SK-N-SH (cell line): ENCODE measurements at regions not wholly inside any gene's neighbourhood (a gene's known extent, or its start where the extent isn't known, plus 50 kb on each side); places are given as distances from the start of the nearest gene placed in this dataset.

ENCODE experiments used
- CTCF ChIA-PET: fragments of 300-600, 350-600 bp; formaldehyde crosslinking; extraction: SDS; loops from one replicate; lab custom pipeline; 2021; lab: Yijun Ruan, JAX
- POLR2A ChIA-PET: fragments of 350-600 bp; sonication (Branson Sonifier 250); formaldehyde crosslinking; extraction: SDS; loops from one replicate; lab custom pipeline; 2020; ENCODE audit warnings: antibody characterized with exemption, inconsistent platforms; lab: Yijun Ruan, JAX
- DNase-seq: peaks from one replicate; pipeline ENCODE4 v3.0.0; 2012
- H2AFZ ChIP-seq: fragments of 200-600 bp; sonication (generic); 2 replicates; pipeline ENCODE4 v1.8.1; 2016; ENCODE audit warnings: antibody characterized with exemption, mild to moderate bottlenecking, low read depth
- H3F3A ChIP-seq: fragments of 200-600 bp; sonication (generic); replicated peaks from 2 replicates; pipeline ENCODE3; 2016; ENCODE audit warnings: antibody characterized with exemption, mild to moderate bottlenecking; ENCODE audit not compliant: insufficient read depth
- H3K27ac ChIP-seq, 2 experiments: fragments of 200-500 bp in 1 of 2; fragments of 200-600 bp in 1 of 2; sonication (Bioruptor generic) in 1 of 2; sonication (generic), shearing (Covaris generic) in 1 of 2; 2 replicates each; pipeline versions ENCODE4 v1.5.1 to v1.6.1; 2014 to 2016; ENCODE audit warnings: low read depth in 2 of 2, inconsistent platforms in 1 of 2, low read length in 1 of 2, mild to moderate bottlenecking in 1 of 2, mixed read lengths in 1 of 2
- H3K27me3 ChIP-seq: fragments of 200-600 bp; sonication (generic), shearing (Covaris generic); 2 replicates; pipeline ENCODE4 v1.6.1; 2016; ENCODE audit warnings: mixed run types; ENCODE audit not compliant: insufficient read depth
- H3K36me3 ChIP-seq, 2 experiments: fragments of 200-500 bp in 1 of 2; fragments of 200-600 bp in 1 of 2; sonication (Bioruptor generic) in 1 of 2; sonication (generic) in 1 of 2; replicated peaks in 1 of 2; 2 replicates each; pipeline versions ENCODE3 to v1.5.1; 2014 to 2016; ENCODE audit warnings: low read length in 1 of 2, mild to moderate bottlenecking in 1 of 2; ENCODE audit not compliant: insufficient read depth in 2 of 2, control insufficient read depth in 1 of 2
- H3K4me1 ChIP-seq, 2 experiments: fragments of 200-500 bp in 1 of 2; fragments of 200-600 bp in 1 of 2; sonication (Bioruptor generic) in 1 of 2; sonication (generic), shearing (Covaris generic) in 1 of 2; 2 replicates each; pipeline versions ENCODE4 v1.5.1 to v1.6.1; 2014 to 2016; ENCODE audit warnings: low read depth in 1 of 2, low read length in 1 of 2, mixed run types in 1 of 2; ENCODE audit not compliant: insufficient read depth in 2 of 2, control insufficient read depth in 1 of 2
- H3K4me2 ChIP-seq: fragments of 200-600 bp; sonication (generic), shearing (Covaris generic); 2 replicates; pipeline ENCODE4 v1.6.1; 2017; ENCODE audit warnings: mixed run types
- H3K4me3 ChIP-seq, 2 experiments: fragments of 200-500 bp in 1 of 2; fragments of 200-600 bp in 1 of 2; sonication (Bioruptor generic) in 1 of 2; sonication (generic), shearing (Covaris generic) in 1 of 2; 2 replicates each; pipeline versions ENCODE4 v1.5.1 to v1.8.1; 2014 to 2016; ENCODE audit warnings: low read depth in 2 of 2, inconsistent platforms in 1 of 2, low read length in 1 of 2, mild to moderate bottlenecking in 1 of 2, mixed read lengths in 1 of 2, moderate library complexity in 1 of 2
- H3K79me2 ChIP-seq: fragments of 200-600 bp; sonication (generic); 2 replicates; pipeline ENCODE4 v1.8.1; 2017; ENCODE audit warnings: mild to moderate bottlenecking; ENCODE audit not compliant: insufficient read depth
- H3K9ac ChIP-seq: fragments of 200-600 bp; sonication (generic); 2 replicates; pipeline ENCODE4 v1.6.1; 2017; ENCODE audit warnings: mixed run types
- H3K9me2 ChIP-seq: fragments of 200-600 bp; sonication (generic); 2 replicates; pipeline ENCODE4 v1.6.1; 2017; ENCODE audit warnings: mixed run types
- H3K9me3 ChIP-seq: fragments of 200-600 bp; sonication (generic); 2 replicates; pipeline ENCODE4 v1.6.1; 2017; ENCODE audit warnings: mixed run types, mild to moderate bottlenecking, moderate library complexity
- H4K20me1 ChIP-seq: fragments of 200-600 bp; sonication (generic); 2 replicates; pipeline ENCODE4 v1.6.1; 2017; ENCODE audit warnings: mild to moderate bottlenecking, mixed run types; ENCODE audit not compliant: insufficient read depth
- EZH2phosphoT487 ChIP-seq: fragments of 200-600 bp; sonication (generic); IDR thresholded peaks from 2 replicates; pipeline ENCODE4 v1.6.1; 2017; ENCODE audit warnings: low read depth, mixed run types, mild to moderate bottlenecking, antibody characterized with exemption, moderate library complexity, borderline replicate concordance
- FOSL2 ChIP-seq: IDR thresholded peaks from 2 replicates; pipeline ENCODE4 v1.4.0; 2012; ENCODE audit warnings: low read depth, mild to moderate bottlenecking, moderate library complexity, borderline replicate concordance
- FOXM1 ChIP-seq: IDR thresholded peaks from 2 replicates; pipeline ENCODE4 v1.4.0; 2012; ENCODE audit warnings: low read depth, mild to moderate bottlenecking
- JUND ChIP-seq: IDR thresholded peaks from 2 replicates; pipeline ENCODE4 v1.4.0; 2012
- NRF1 ChIP-seq: IDR thresholded peaks from 2 replicates; pipeline ENCODE4 v1.6.1; 2012; ENCODE audit warnings: low read depth, mild to moderate bottlenecking, low read length
- RAD21 ChIP-seq: IDR thresholded peaks from 2 replicates; pipeline ENCODE4 v1.6.1; 2012; ENCODE audit warnings: mild to moderate bottlenecking, low read length
- RCOR1 ChIP-seq: fragments of 150-350 bp; IDR thresholded peaks from 2 replicates; pipeline ENCODE4 v1.6.1; 2017; ENCODE audit warnings: antibody characterized with exemption, low read length
- RFX5 ChIP-seq: IDR thresholded peaks from 2 replicates; pipeline ENCODE4 v1.6.1; 2012; ENCODE audit warnings: mild to moderate bottlenecking, improper control_type of control experiment, low read length
- TAF1 ChIP-seq: IDR thresholded peaks from 2 replicates; pipeline ENCODE4 v1.6.1; 2012; ENCODE audit warnings: low read depth, mild to moderate bottlenecking, low read length, moderate library complexity, borderline replicate concordance
- TEAD4 ChIP-seq: IDR thresholded peaks from 2 replicates; pipeline ENCODE4 v1.4.0; 2012; ENCODE audit warnings: mild to moderate bottlenecking, borderline replicate concordance; ENCODE audit not compliant: insufficient read depth
- WGBS: methylation state at CpG from one replicate; pipeline ENCODE4 v1.1.6; 2017; ENCODE audit warnings: low lambda C conversion rate; 5-methylcytosine and 5-hydroxymethylcytosine counted together
- TF ChIP-seq, protein P1 (sequence below): IDR thresholded peaks from 2 replicates; pipeline ENCODE4 v1.4.0; 2012; ENCODE audit warnings: low read depth, borderline replicate concordance
- TF ChIP-seq, protein P2 (sequence below): fragments of 200-600 bp; sonication (generic); IDR thresholded peaks from 2 replicates; pipeline ENCODE4 v1.6.1; 2017; ENCODE audit warnings: antibody characterized with exemption, mild to moderate bottlenecking, moderate library complexity
- TF ChIP-seq, protein P3 (sequence below): IDR thresholded peaks from 2 replicates; pipeline ENCODE4 v1.6.1; 2012; ENCODE audit warnings: mild to moderate bottlenecking, low read depth, low read length, moderate library complexity

DNA sequence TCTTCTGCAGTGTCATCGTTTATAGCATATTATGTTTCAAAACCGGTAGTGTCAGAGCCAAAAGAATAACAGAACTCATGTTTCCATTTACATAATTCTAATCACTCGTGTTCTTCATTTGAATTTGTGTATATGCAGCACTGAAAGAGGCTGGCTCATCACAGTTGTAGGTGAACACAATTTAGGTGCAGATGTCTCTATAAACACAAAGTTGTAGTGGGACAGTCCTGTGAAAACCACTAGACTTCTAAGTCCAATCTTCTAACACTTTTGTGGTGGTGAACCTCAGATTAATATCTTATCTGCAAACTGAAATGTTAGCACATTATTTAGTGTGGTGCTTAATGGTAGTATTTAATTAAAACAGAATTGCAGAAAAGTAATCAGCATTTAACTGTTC, 872.4 kb downstream of the C4orf33 start:
- Histone ChIP-seq H3K9me2 (no peaks in the 10 kb centered on the region), H3K79me2 (no peaks in the 10 kb centered on the region), H3K36me3 (no peaks in the 10 kb centered on the region), H3F3A (no peaks in the 10 kb centered on the region), H2AFZ (no peak overlapping the region), H3K27me3 (no peaks in the 10 kb centered on the region; the same call in 1 of the 2 replicates), H3K4me3 (no peak overlapping the region), H3K4me2 (no peak overlapping the region), H3K27ac (no peak overlapping the region), H3K9ac (no peak overlapping the region), H3K9me3 (no peaks in the 10 kb centered on the region), H4K20me1 (no peaks in the 10 kb centered on the region), H3K4me1 (no peaks in the 10 kb centered on the region)
- no peak for DNase-seq
- TF ChIP-seq TEAD4: no peak
- TF ChIP-seq, protein P1, sequence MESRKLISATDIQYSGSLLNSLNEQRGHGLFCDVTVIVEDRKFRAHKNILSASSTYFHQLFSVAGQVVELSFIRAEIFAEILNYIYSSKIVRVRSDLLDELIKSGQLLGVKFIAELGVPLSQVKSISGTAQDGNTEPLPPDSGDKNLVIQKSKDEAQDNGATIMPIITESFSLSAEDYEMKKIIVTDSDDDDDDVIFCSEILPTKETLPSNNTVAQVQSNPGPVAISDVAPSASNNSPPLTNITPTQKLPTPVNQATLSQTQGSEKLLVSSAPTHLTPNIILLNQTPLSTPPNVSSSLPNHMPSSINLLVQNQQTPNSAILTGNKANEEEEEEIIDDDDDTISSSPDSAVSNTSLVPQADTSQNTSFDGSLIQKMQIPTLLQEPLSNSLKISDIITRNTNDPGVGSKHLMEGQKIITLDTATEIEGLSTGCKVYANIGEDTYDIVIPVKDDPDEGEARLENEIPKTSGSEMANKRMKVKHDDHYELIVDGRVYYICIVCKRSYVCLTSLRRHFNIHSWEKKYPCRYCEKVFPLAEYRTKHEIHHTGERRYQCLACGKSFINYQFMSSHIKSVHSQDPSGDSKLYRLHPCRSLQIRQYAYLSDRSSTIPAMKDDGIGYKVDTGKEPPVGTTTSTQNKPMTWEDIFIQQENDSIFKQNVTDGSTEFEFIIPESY: no peak
- no peak for TF ChIP-seq EZH2phosphoT487
- TF ChIP-seq TAF1: no peak
- TF ChIP-seq JUND: no peak
- no peak for TF ChIP-seq FOXM1
- no peak for TF ChIP-seq RAD21
- no peak for TF ChIP-seq RFX5
- TF ChIP-seq FOSL2: no peak
- TF ChIP-seq NRF1: no peak
- CTCF ChIA-PET: no interaction called here
- 9% methylated on average over 3 of the region's 3 CpGs for WGBS
- POLR2A ChIA-PET: no interaction called here

DNA sequence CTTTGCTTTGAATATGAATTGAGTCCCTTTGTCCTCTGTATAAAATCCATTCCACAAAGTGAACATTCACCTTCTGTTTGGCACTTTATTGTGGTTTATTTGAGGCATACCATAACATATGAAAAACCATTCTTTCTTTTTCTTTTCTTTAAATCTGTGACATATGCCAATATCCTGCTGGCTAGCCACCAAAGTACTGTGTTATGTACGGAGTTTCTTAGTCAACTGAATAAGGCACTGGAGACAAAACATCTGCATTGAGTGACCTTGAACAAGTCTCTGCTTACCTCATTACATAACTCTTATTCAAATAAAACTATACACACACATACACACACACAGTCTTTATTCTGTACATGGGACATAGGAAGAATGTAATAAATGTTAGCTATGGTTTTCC, 872.8 kb downstream of the C4orf33 start:
- Histone ChIP-seq H4K20me1 (no peaks in the 10 kb centered on the region), H3K27me3 (no peaks in the 10 kb centered on the region; the same call in 1 of the 2 replicates), H3K4me2 (no peak overlapping the region), H3F3A (no peaks in the 10 kb centered on the region), H3K9ac (no peak overlapping the region)
- no peak for DNase-seq
- WGBS: 21% methylated on average over 1 of the region's 1 CpG
- TF ChIP-seq RCOR1 (no peak), RFX5 (no peak)
- TF ChIP-seq, protein P2, sequence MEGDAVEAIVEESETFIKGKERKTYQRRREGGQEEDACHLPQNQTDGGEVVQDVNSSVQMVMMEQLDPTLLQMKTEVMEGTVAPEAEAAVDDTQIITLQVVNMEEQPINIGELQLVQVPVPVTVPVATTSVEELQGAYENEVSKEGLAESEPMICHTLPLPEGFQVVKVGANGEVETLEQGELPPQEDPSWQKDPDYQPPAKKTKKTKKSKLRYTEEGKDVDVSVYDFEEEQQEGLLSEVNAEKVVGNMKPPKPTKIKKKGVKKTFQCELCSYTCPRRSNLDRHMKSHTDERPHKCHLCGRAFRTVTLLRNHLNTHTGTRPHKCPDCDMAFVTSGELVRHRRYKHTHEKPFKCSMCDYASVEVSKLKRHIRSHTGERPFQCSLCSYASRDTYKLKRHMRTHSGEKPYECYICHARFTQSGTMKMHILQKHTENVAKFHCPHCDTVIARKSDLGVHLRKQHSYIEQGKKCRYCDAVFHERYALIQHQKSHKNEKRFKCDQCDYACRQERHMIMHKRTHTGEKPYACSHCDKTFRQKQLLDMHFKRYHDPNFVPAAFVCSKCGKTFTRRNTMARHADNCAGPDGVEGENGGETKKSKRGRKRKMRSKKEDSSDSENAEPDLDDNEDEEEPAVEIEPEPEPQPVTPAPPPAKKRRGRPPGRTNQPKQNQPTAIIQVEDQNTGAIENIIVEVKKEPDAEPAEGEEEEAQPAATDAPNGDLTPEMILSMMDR: no peak
- TF ChIP-seq, protein P3, sequence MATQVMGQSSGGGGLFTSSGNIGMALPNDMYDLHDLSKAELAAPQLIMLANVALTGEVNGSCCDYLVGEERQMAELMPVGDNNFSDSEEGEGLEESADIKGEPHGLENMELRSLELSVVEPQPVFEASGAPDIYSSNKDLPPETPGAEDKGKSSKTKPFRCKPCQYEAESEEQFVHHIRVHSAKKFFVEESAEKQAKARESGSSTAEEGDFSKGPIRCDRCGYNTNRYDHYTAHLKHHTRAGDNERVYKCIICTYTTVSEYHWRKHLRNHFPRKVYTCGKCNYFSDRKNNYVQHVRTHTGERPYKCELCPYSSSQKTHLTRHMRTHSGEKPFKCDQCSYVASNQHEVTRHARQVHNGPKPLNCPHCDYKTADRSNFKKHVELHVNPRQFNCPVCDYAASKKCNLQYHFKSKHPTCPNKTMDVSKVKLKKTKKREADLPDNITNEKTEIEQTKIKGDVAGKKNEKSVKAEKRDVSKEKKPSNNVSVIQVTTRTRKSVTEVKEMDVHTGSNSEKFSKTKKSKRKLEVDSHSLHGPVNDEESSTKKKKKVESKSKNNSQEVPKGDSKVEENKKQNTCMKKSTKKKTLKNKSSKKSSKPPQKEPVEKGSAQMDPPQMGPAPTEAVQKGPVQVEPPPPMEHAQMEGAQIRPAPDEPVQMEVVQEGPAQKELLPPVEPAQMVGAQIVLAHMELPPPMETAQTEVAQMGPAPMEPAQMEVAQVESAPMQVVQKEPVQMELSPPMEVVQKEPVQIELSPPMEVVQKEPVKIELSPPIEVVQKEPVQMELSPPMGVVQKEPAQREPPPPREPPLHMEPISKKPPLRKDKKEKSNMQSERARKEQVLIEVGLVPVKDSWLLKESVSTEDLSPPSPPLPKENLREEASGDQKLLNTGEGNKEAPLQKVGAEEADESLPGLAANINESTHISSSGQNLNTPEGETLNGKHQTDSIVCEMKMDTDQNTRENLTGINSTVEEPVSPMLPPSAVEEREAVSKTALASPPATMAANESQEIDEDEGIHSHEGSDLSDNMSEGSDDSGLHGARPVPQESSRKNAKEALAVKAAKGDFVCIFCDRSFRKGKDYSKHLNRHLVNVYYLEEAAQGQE: no peak
- TF ChIP-seq, protein P1: no peak
- TF ChIP-seq, all 33 proteins: peak for 0
- Histone ChIP-seq H3K27ac (no peak overlapping the region), H3K9me3 (no peaks in the 10 kb centered on the region), H3K79me2 (no peaks in the 10 kb centered on the region), H3K9me2 (no peaks in the 10 kb centered on the region), H3K36me3 (no peaks in the 10 kb centered on the region), H2AFZ (no peak overlapping the region), H3K4me1 (no peaks in the 10 kb centered on the region), H3K4me3 (no peak overlapping the region)
- POLR2A ChIA-PET: no interaction called here
- CTCF ChIA-PET: no interaction called here
